HG03520 (cell line): ENCODE measurements at regions not wholly inside any gene's neighbourhood (a gene's known extent, or its start where the extent isn't known, plus 50 kb on each side); places are given as distances from the start of the nearest gene placed in this dataset.

Source experiments
- ATAC-seq: cut with Tn5 transposase; IDR thresholded peaks from one replicate; pipeline ENCODE4 v1.9.1; 2021; ENCODE audit warnings: mild to moderate bottlenecking, moderate library complexity; ENCODE audit not compliant: unreplicated experiment

- ATAC-seq, result no peak
Observed at GRCh38 chr5:103354446-103354845, 95.9 kb downstream of the MACIR start.

- ATAC-seq, result no peak
Observed at GRCh38 chr5:103353581-103353980, 95.0 kb downstream of the MACIR start.

GRCh38 chr5:103347716-103348423, 89.3 kb downstream of the MACIR start:
- peak; percentile 39 for ATAC-seq

GRCh38 chr5:103346162-103346748, 87.7 kb downstream of the MACIR start:
- no peak for ATAC-seq

DNA sequence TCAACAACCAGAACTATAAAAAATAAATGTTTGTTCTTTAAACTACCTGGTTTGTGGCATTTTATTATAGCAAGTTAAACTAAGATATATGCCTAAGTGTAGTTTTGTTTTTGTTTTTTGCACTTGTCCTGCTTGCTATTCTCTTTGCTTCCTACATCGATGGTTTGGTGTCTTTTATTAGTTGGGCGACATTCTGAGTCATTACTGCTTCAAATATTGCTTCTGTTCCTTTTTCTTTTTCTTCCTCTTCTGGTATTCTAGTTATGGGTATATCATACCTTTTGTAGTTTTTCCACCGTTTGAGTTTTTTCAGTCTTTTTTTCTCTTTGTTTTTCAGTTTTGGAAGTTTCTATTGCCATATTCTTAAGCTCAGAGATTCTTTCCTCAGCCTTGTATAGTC, 86.9 kb downstream of the MACIR start:
- no peak for ATAC-seq

DNA sequence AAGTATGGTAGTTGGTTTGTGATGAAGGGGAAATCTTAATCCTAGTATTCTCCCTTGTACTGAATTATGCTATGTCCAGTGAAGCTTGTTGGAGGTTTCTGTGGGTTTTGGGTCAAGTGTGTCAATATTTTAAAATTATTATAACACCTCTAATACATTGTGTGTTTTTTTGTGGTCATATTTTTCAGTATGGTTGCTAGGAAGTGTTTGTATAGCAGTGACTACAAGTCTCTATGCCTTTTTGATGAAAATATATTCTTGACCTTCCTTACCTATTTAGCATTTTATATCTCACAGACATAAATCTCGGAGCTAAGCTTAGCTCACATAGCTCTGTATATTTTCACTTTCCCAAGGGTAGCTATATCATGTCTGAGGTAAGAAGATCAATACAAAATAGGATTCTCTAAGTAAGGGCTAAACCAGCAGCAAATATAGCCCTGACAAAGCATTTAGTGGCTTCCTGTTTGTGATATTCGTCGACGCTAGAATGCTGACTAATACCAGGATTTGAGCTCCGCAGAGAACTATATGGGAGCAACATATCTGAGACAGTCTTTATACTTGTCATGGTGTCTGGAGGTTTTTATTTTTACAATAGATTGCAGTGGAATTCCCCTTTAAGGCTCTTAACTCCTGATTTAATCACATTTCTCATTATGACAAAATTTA, 82.3 kb downstream of the MACIR start:
- ATAC-seq, result peak; percentile 98

DNA sequence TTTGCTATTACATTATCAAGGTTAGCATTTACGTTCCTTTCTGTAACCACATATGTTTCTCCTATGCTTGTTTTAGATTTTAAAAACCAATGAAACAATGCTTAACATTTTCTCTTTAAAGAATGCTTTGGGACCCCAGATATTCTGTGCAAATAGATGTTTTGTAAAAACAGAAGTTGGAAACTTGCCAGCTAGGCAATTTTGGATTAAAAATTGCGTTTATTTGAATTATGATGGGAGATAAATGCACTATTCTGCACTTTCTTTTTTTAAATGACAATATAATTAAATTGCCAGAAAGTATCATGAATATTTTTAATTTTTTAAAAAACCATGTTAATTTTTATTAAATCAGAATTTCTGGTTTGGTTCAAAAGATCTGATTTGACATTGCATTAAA, 81.6 kb downstream of the MACIR start:
- no peak for ATAC-seq

- no peak for ATAC-seq
Observed at GRCh38 chr5:103336941-103337340, 78.4 kb downstream of the MACIR start.

DNA sequence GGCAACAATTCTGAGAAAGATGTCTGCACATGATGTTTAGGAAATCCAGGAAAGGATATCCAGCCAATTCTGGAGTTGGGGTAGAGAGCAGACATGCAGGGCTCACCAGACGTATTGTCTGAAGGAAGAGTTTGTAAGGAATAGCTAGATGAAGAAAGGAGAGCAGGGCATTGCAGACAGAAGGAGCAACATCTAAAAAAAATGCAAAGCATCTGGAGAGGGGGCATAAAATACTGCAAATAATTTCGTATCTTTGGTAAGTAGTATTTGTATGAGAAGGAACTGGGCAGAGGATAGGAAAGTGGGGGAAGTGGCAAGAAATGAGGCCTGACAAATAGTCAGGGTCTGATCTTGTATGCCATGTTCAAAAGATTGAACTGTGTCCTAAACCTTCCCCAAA, 74.8 kb downstream of the MACIR start:
- ATAC-seq, result no peak

DNA sequence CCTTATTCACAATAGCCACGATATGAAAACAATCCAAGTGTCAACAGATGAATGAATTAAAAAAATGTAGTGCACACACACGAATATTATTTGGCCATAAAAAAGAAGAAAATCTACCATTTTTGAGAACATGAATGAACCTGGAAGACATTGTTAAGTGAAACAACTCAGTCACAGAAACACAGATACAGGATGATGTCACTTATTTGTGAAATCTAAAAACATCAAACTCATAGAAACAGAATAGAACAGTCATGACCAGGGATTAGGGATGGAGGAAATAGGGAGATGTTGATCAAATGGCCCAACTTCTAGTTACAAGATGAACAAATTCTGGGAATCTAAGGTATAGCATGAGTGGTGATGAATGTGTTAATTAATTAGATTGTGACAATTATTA, 72.3 kb downstream of the MACIR start:
- ATAC-seq, result no peak
